ENCODE measurements at regions not wholly inside any gene's neighbourhood (a gene's known extent, or its start where the extent isn't known, plus 50 kb on each side); places are given as distances from the start of the nearest gene placed in this dataset.

DNA sequence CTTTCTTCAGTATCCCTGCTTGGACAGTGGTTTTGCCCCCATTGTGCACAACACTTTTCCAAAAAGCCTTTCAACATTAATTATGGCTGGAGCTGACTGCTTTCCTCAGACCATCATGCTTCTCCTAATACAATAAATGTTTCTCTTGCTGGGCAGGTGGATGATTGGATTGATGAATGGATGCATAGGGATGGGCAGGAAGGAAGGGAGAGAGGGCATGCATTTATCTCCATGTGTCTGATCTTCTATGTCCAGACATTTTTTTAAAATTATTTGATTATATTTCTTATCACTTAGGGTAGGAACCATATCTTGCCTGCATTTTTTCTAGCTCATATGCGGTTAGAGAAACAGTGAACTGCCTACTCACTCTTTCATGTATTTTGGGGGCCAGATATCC is 218.5 kb downstream of the PRL start:
- Histone ChIP-seq H3K36me3 (ENCODE audit: low read depth) (no peaks in the 10 kb centered on the region), H3K9me3 (ENCODE audit: low read depth) (no peaks in the 10 kb centered on the region), H2AFZ (no peak overlapping the region), H3K9ac (no peak overlapping the region), H3K79me2 (ENCODE audit: insufficient read depth) (no peaks in the 10 kb centered on the region), H4K20me1 (ENCODE audit: insufficient read depth) (no peaks in the 10 kb centered on the region), H3F3A (ENCODE audit: insufficient read depth) (no peaks in the 10 kb centered on the region), H3K9me2 (ENCODE audit: insufficient read depth) (no peaks in the 10 kb centered on the region), H3K4me3 (no peak overlapping the region), H3K27me3 (replicated peaks; ENCODE audit: insufficient read depth) (no peaks in the 10 kb centered on the region), H3K27ac (no peak overlapping the region), H3K4me2 (ENCODE audit: unreplicated experiment) (no peak overlapping the region), H3K4me1 (ENCODE audit: insufficient read depth) (0 out of 2 replicates have a peak, but pooled peaks cover 5% of the 10 kb centered on the region)
- TF ChIP-seq EZH2 (IDR thresholded peaks at IDR 0.05; ENCODE audit: insufficient read depth, poor library complexity, severe bottlenecking) (no peak), EZH2phosphoT487 (IDR thresholded peaks at IDR 0.05; ENCODE audit: insufficient read depth, low read depth) (no peak)
- DNase-seq = no peak
- 96 to 97% methylated on average over 1 of the region's 1 CpG for WGBS, 2 experiments (ENCODE audit: low coverage in 1 of 2, low lambda C conversion rate in 2 of 2, missing lambda C conversion rate in 2 of 2)
- in situ Hi-C loops (cut with MboI) = no loop called here

DNA sequence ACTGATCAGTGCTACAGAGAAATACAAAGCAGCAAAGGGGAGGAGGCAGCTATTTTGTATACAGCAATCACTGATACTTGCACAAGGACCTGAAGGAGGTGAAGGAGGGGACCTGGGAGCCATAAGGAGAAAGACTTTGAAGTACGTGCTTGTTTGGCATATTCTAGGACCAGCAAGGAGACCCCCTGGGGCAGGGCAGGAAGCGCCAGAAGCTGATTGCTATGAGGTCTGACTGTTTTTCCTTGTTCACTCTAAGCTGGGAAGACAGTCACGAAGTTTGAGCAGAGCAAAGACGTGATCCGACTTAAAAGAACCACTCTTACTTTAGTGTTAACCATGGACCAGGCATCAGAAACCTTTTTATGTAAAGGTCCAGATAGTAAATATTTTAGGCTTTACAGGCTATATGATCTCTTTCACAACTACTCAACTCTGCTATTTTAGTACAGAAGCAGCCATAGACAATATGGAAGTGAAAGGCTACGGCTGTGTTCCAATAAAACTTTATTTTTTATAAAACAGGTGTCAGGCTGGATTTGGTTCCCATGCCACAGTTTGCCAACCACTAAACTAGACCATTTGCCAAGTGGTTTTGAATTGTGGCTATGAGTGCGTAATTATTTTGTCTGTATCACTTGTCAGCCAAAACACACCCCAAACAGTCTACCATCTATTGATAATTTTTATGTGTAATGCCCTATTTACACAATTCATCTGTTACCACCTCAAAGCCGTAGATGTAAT is 217.9 kb downstream of the PRL start:
- in situ Hi-C loops (cut with MboI) = no loop called here
- H3K4me2 ChIP-seq (ENCODE audit: unreplicated experiment) = no peak overlapping the region
- H3K27me3 ChIP-seq (replicated peaks; ENCODE audit: insufficient read depth) = no peaks in the 10 kb centered on the region
- H3K79me2 ChIP-seq (ENCODE audit: insufficient read depth) = no peaks in the 10 kb centered on the region
- H3K36me3 ChIP-seq (ENCODE audit: low read depth) = no peaks in the 10 kb centered on the region
- no peak overlapping the region for H3K9ac ChIP-seq
- H3F3A ChIP-seq (ENCODE audit: insufficient read depth) = no peaks in the 10 kb centered on the region
- no peaks in the 10 kb centered on the region for H3K9me3 ChIP-seq (ENCODE audit: low read depth)
- H4K20me1 ChIP-seq (ENCODE audit: insufficient read depth) = no peaks in the 10 kb centered on the region
- DNase-seq = no peak
- 0 out of 2 replicates have a peak, but pooled peaks cover 5% of the 10 kb centered on the region for H3K4me1 ChIP-seq (ENCODE audit: insufficient read depth)
- H3K4me3 ChIP-seq = no peak overlapping the region
- WGBS, 2 experiments (ENCODE audit: low coverage in 1 of 2, low lambda C conversion rate in 2 of 2, missing lambda C conversion rate in 2 of 2) = 81 to 82% methylated on average over 8 of the region's 8 CpGs
- H3K27ac ChIP-seq = 0 out of 2 replicates have a peak overlapping the region, but pooled peaks have one; percentile 36
- TF ChIP-seq EZH2phosphoT487 (IDR thresholded peaks at IDR 0.05; ENCODE audit: insufficient read depth, low read depth) (no peak), EZH2 (IDR thresholded peaks at IDR 0.05; ENCODE audit: insufficient read depth, poor library complexity, severe bottlenecking) (no peak)
- H3K9me2 ChIP-seq (ENCODE audit: insufficient read depth) = no peaks in the 10 kb centered on the region
- H2AFZ ChIP-seq = 0 out of 2 replicates have a peak overlapping the region, but pooled peaks have one; percentile 26

DNA sequence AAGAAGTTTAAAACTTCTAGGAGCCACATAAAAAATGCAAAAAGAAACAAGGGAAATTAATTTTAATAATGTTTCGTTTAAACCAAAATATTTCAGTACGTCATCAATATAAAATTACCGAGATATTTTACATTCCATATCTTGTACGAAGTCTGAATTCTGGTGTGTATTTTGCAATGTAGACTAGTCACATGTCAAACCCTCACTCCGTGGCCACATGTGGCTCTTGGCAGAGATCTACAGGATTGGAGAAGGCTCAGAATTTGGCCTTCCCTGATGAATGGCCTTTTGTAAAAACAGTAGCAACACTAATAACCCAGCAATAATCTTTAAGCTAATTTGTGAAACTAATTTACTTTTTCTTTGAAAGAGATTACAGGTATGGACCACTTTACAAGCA is 217.1 kb downstream of the PRL start:
- peak; percentile 78 for DNase-seq
- in situ Hi-C loops (cut with MboI) = no loop called here
- Histone ChIP-seq H3K4me2 (ENCODE audit: unreplicated experiment) (no peak overlapping the region), H2AFZ (peak overlapping the region; percentile 26; the same call in 1 of the 2 replicates), H4K20me1 (ENCODE audit: insufficient read depth) (no peaks in the 10 kb centered on the region), H3K9me2 (ENCODE audit: insufficient read depth) (no peaks in the 10 kb centered on the region), H3K4me1 (ENCODE audit: insufficient read depth) (0 out of 2 replicates have a peak, but pooled peaks cover 5% of the 10 kb centered on the region), H3F3A (ENCODE audit: insufficient read depth) (no peaks in the 10 kb centered on the region), H3K9me3 (ENCODE audit: low read depth) (no peaks in the 10 kb centered on the region), H3K27ac (peak overlapping the region; percentile 36; the same call in 1 of the 2 replicates), H3K27me3 (replicated peaks; ENCODE audit: insufficient read depth) (no peaks in the 10 kb centered on the region), H3K9ac (no peak overlapping the region), H3K79me2 (ENCODE audit: insufficient read depth) (no peaks in the 10 kb centered on the region), H3K4me3 (no peak overlapping the region), H3K36me3 (ENCODE audit: low read depth) (no peaks in the 10 kb centered on the region)
- 41 to 54% methylated on average over 5 of the region's 5 CpGs for WGBS, 2 experiments (ENCODE audit: low coverage in 1 of 2, low lambda C conversion rate in 2 of 2, missing lambda C conversion rate in 2 of 2)
- TF ChIP-seq EZH2phosphoT487 (IDR thresholded peaks at IDR 0.05; ENCODE audit: insufficient read depth, low read depth) (no peak), EZH2 (IDR thresholded peaks at IDR 0.05; ENCODE audit: insufficient read depth, poor library complexity, severe bottlenecking) (no peak)

DNA sequence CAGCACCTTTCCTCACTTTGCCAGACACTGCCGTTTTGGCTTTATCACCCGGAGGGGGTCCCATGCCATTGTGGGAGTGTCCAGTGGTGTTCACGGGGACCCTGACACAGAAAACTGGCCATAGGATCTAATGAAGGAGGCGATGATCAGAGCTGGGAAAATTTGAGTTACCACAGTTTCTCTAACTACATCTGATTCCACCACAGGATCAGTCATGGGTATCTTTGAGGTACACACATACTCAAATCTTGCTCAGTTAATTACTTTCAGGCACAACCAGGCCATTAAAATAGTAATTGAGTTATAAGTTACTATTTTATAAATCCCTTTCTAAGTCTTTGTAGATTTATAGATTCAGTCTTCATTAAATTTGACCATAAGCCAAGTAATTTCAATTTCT is 215.1 kb downstream of the PRL start:
- Histone ChIP-seq H3K27me3 (replicated peaks; ENCODE audit: insufficient read depth) (no peaks in the 10 kb centered on the region), H3F3A (ENCODE audit: insufficient read depth) (no peaks in the 10 kb centered on the region), H3K9me2 (ENCODE audit: insufficient read depth) (no peaks in the 10 kb centered on the region), H3K36me3 (ENCODE audit: low read depth) (no peaks in the 10 kb centered on the region), H3K4me3 (no peak overlapping the region), H3K9me3 (ENCODE audit: low read depth) (no peaks in the 10 kb centered on the region), H4K20me1 (ENCODE audit: insufficient read depth) (no peaks in the 10 kb centered on the region), H3K27ac (no peak overlapping the region), H3K79me2 (ENCODE audit: insufficient read depth) (no peaks in the 10 kb centered on the region), H2AFZ (no peak overlapping the region), H3K4me1 (ENCODE audit: insufficient read depth) (0 out of 2 replicates have a peak, but pooled peaks cover 5% of the 10 kb centered on the region), H3K9ac (no peak overlapping the region), H3K4me2 (ENCODE audit: unreplicated experiment) (no peak overlapping the region)
- DNase-seq = no peak
- in situ Hi-C loops (cut with MboI) = no loop called here
- 89 to 93% methylated on average over 4 of the region's 4 CpGs for WGBS, 2 experiments (ENCODE audit: low coverage in 1 of 2, low lambda C conversion rate in 2 of 2, missing lambda C conversion rate in 2 of 2)
- TF ChIP-seq EZH2phosphoT487 (IDR thresholded peaks at IDR 0.05; ENCODE audit: insufficient read depth, low read depth) = no peak
- TF ChIP-seq EZH2 (IDR thresholded peaks at IDR 0.05; ENCODE audit: insufficient read depth, poor library complexity, severe bottlenecking) = no peak
